H1 (cell line): ENCODE measurements at regions not wholly inside any gene's neighbourhood (a gene's known extent, or its start where the extent isn't known, plus 50 kb on each side); places are given as distances from the start of the nearest gene placed in this dataset.

Experiments
- BRCA1 ChIP-seq: IDR thresholded peaks from 2 replicates; pipeline ENCODE4 v1.6.1; 2012; ENCODE audit warnings: low read depth, low read length, improper control_type of control experiment
- CHD7 ChIP-seq: fragments of 300-600 bp; sonication (generic); IDR thresholded peaks from 2 replicates; pipeline ENCODE4 v1.7.1; 2012; ENCODE audit warnings: low read length, moderate library complexity, mild to moderate bottlenecking, inconsistent platforms; ENCODE audit not compliant: insufficient replicate concordance
- CTCF ChIP-seq, 3 experiments: IDR thresholded peaks; 1 replicate in 2 of 3; 2 replicates in 1 of 3; pipeline versions ENCODE4 v1.5.1 to v1.6.1; 2011; ENCODE audit warnings: low read length in 3 of 3, mild to moderate bottlenecking in 3 of 3, inconsistent platforms in 2 of 3, low read depth in 1 of 3, moderate library complexity in 1 of 3; ENCODE audit not compliant: insufficient read depth in 1 of 3; ENCODE audit errors: control extremely low read depth in 1 of 3
- GABPA ChIP-seq: IDR thresholded peaks from 2 replicates; pipeline ENCODE4 v1.6.1; 2011; ENCODE audit warnings: mild to moderate bottlenecking, low read length, moderate library complexity, borderline replicate concordance; ENCODE audit not compliant: insufficient read depth
- HDAC2 ChIP-seq, 2 experiments: fragments of 300-600 bp in 1 of 2; sonication (generic) in 1 of 2; IDR thresholded peaks; 2 replicates each; pipeline ENCODE4 v1.6.1; 2011 to 2012; ENCODE audit warnings: low read depth in 2 of 2, low read length in 2 of 2, mild to moderate bottlenecking in 2 of 2, moderate library complexity in 2 of 2, borderline replicate concordance in 1 of 2, inconsistent platforms in 1 of 2
- PHF8 ChIP-seq: fragments of 200-600 bp; sonication (generic); conservative IDR thresholded peaks from 2 replicates; pipeline ENCODE4 v1.7.1; 2012; ENCODE audit warnings: low read depth, mild to moderate bottlenecking, inconsistent platforms, low read length, moderate library complexity
- POLR2A ChIP-seq, 2 experiments: IDR thresholded peaks; 1 replicate in 1 of 2; 2 replicates in 1 of 2; pipeline ENCODE4 v1.6.1; 2011; ENCODE audit warnings: low read depth in 2 of 2, low read length in 2 of 2, mild to moderate bottlenecking in 2 of 2; ENCODE audit errors: control extremely low read depth in 1 of 2
- USF2 ChIP-seq: IDR thresholded peaks from 2 replicates; pipeline ENCODE4 v1.6.1; 2011; ENCODE audit warnings: low read length, improper control_type of control experiment

- TF ChIP-seq CHD7 (no peak), HDAC2 (IDR thresholded peaks at IDR 0.05; ENCODE audit: borderline replicate concordance in 1 of 2, low read depth in 2 of 2, low read length in 2 of 2) (no peak), PHF8 (no peak), CTCF (IDR thresholded peaks at IDR 0.05; ENCODE audit: control extremely low read depth in 1 of 3, insufficient read depth in 1 of 3, low read depth in 1 of 3, low read length in 3 of 3) (no peak), USF2 (no peak), POLR2A (IDR thresholded peaks at IDR 0.05; ENCODE audit: control extremely low read depth in 1 of 2, low read depth in 2 of 2, low read length in 2 of 2) (no peak), GABPA (no peak), BRCA1 (no peak)
These were observed 223.7 kb upstream of the DYNLRB2 start (continued) for GRCh38 chr16:80317116-80317515.
